HEK293 (cell line): ENCODE measurements at regions not wholly inside any gene's neighbourhood (a gene's known extent, or its start where the extent isn't known, plus 50 kb on each side); places are given as distances from the start of the nearest gene placed in this dataset.

Experiments used
- YY1 ChIP-seq: fragments of 450-650 bp; formaldehyde crosslinking; IDR thresholded peaks from 2 replicates; pipeline ENCODE4 v1.5.1; 2018; ENCODE audit warnings: missing biosample characterization, missing genetic modification characterization
- ZNF664 ChIP-seq: fragments of 450-650 bp; formaldehyde crosslinking; IDR thresholded peaks from 2 replicates; pipeline ENCODE4 v1.5.1; 2016; ENCODE audit warnings: missing biosample characterization, missing genetic modification characterization
- ZNF777 ChIP-seq: fragments of 450-650 bp; formaldehyde crosslinking; IDR thresholded peaks from 2 replicates; pipeline ENCODE4 v1.5.1; 2017; ENCODE audit warnings: missing biosample characterization, missing genetic modification characterization, borderline replicate concordance
- ZSCAN16 ChIP-seq: fragments of 450-650 bp; formaldehyde crosslinking; IDR thresholded peaks from 2 replicates; pipeline ENCODE4 v1.5.1; 2016; ENCODE audit warnings: missing biosample characterization, missing genetic modification characterization
- TF ChIP-seq, protein P1 (sequence below): fragments of 450-650 bp; formaldehyde crosslinking; IDR thresholded peaks from 2 replicates; pipeline ENCODE4 v1.5.1; 2016; ENCODE audit warnings: missing biosample characterization, missing genetic modification characterization
- TF ChIP-seq, protein P2 (sequence below): fragments of 450-650 bp; formaldehyde crosslinking; IDR thresholded peaks from 2 replicates; pipeline ENCODE4 v1.5.1; 2016; ENCODE audit warnings: missing biosample characterization, missing genetic modification characterization
- TF ChIP-seq, protein P3 (sequence below): IDR thresholded peaks from 2 replicates; pipeline ENCODE4 v1.6.1; 2011; ENCODE audit warnings: mild to moderate bottlenecking, low read depth, low read length, borderline replicate concordance

- TF ChIP-seq ZNF777 (tag by site-specific recombination) (no peak), YY1 (tag by site-specific recombination) (no peak), ZSCAN16 (no peak), ZNF664 (tag by site-specific recombination) (no peak)
- TF ChIP-seq, protein P1, sequence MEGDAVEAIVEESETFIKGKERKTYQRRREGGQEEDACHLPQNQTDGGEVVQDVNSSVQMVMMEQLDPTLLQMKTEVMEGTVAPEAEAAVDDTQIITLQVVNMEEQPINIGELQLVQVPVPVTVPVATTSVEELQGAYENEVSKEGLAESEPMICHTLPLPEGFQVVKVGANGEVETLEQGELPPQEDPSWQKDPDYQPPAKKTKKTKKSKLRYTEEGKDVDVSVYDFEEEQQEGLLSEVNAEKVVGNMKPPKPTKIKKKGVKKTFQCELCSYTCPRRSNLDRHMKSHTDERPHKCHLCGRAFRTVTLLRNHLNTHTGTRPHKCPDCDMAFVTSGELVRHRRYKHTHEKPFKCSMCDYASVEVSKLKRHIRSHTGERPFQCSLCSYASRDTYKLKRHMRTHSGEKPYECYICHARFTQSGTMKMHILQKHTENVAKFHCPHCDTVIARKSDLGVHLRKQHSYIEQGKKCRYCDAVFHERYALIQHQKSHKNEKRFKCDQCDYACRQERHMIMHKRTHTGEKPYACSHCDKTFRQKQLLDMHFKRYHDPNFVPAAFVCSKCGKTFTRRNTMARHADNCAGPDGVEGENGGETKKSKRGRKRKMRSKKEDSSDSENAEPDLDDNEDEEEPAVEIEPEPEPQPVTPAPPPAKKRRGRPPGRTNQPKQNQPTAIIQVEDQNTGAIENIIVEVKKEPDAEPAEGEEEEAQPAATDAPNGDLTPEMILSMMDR = no peak
- TF ChIP-seq, protein P2, sequence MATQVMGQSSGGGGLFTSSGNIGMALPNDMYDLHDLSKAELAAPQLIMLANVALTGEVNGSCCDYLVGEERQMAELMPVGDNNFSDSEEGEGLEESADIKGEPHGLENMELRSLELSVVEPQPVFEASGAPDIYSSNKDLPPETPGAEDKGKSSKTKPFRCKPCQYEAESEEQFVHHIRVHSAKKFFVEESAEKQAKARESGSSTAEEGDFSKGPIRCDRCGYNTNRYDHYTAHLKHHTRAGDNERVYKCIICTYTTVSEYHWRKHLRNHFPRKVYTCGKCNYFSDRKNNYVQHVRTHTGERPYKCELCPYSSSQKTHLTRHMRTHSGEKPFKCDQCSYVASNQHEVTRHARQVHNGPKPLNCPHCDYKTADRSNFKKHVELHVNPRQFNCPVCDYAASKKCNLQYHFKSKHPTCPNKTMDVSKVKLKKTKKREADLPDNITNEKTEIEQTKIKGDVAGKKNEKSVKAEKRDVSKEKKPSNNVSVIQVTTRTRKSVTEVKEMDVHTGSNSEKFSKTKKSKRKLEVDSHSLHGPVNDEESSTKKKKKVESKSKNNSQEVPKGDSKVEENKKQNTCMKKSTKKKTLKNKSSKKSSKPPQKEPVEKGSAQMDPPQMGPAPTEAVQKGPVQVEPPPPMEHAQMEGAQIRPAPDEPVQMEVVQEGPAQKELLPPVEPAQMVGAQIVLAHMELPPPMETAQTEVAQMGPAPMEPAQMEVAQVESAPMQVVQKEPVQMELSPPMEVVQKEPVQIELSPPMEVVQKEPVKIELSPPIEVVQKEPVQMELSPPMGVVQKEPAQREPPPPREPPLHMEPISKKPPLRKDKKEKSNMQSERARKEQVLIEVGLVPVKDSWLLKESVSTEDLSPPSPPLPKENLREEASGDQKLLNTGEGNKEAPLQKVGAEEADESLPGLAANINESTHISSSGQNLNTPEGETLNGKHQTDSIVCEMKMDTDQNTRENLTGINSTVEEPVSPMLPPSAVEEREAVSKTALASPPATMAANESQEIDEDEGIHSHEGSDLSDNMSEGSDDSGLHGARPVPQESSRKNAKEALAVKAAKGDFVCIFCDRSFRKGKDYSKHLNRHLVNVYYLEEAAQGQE = no peak
- TF ChIP-seq, protein P3, sequence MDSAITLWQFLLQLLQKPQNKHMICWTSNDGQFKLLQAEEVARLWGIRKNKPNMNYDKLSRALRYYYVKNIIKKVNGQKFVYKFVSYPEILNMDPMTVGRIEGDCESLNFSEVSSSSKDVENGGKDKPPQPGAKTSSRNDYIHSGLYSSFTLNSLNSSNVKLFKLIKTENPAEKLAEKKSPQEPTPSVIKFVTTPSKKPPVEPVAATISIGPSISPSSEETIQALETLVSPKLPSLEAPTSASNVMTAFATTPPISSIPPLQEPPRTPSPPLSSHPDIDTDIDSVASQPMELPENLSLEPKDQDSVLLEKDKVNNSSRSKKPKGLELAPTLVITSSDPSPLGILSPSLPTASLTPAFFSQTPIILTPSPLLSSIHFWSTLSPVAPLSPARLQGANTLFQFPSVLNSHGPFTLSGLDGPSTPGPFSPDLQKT = no peak
Measured at GRCh38 chr17:68670967-68671693, 70.0 kb upstream of the FAM20A start.
